Smooth muscle cell (in vitro differentiated cells): ENCODE measurements at regions not wholly inside any gene's neighbourhood (a gene's known extent, or its start where the extent isn't known, plus 50 kb on each side); places are given as distances from the start of the nearest gene placed in this dataset.

Experiments used
- DNase-seq: peaks from one replicate; lab custom pipeline; 2025; ENCODE audit not compliant: unreplicated experiment; lab: John Stamatoyannopoulos, UW
- H2AFZ ChIP-seq: fragments of 200-600 bp; sonication (generic); 2 replicates; pipeline ENCODE4 v1.6.0; 2016; ENCODE audit warnings: antibody characterized with exemption, low read depth, mild to moderate bottlenecking
- H3F3A ChIP-seq: fragments of 200-600 bp; sonication (generic); 2 replicates; pipeline ENCODE4 v1.6.0; 2017; ENCODE audit warnings: antibody characterized with exemption, low read depth
- H3K27ac ChIP-seq: fragments of 200-600 bp; sonication (generic); 2 replicates; pipeline ENCODE4 v1.5.1; 2016; ENCODE audit warnings: low read depth, mild to moderate bottlenecking
- H3K27me3 ChIP-seq: fragments of 200-600 bp; sonication (generic); 2 replicates; pipeline ENCODE4 v1.6.1; 2016; ENCODE audit warnings: low read depth, mild to moderate bottlenecking
- H3K36me3 ChIP-seq: fragments of 200-600 bp; sonication (generic); 2 replicates; pipeline ENCODE4 v1.5.1; 2016; ENCODE audit warnings: low read depth
- H3K4me1 ChIP-seq: fragments of 200-600 bp; sonication (generic); 2 replicates; pipeline ENCODE4 v1.5.1; 2016; ENCODE audit warnings: low read depth
- H3K4me2 ChIP-seq: fragments of 200-600 bp; sonication (generic); 2 replicates; pipeline ENCODE4 v1.6.0; 2016; ENCODE audit warnings: mild to moderate bottlenecking
- H3K4me3 ChIP-seq: fragments of 200-600 bp; sonication (generic); 2 replicates; pipeline ENCODE4 v1.5.1; 2016; ENCODE audit warnings: mild to moderate bottlenecking
- H3K79me2 ChIP-seq: fragments of 200-600 bp; sonication (generic); 2 replicates; pipeline ENCODE4 v1.6.0; 2016; ENCODE audit warnings: low read depth, mild to moderate bottlenecking
- H3K9ac ChIP-seq: fragments of 200-600 bp; sonication (generic); 2 replicates; pipeline ENCODE4 v1.6.0; 2016; ENCODE audit warnings: low read depth
- H3K9me3 ChIP-seq: fragments of 200-600 bp; sonication (generic); replicated peaks from 2 replicates; pipeline ENCODE4 v1.5.1; 2016; ENCODE audit warnings: low read depth
- H4K20me1 ChIP-seq: fragments of 200-600 bp; sonication (generic); 2 replicates; pipeline ENCODE4 v1.6.0; 2016; ENCODE audit warnings: low read depth
- CTCF ChIP-seq: fragments of 200-600 bp; sonication (generic); IDR thresholded peaks from 2 replicates; pipeline ENCODE4 v1.5.1; 2017; ENCODE audit warnings: borderline replicate concordance, mild to moderate bottlenecking, antibody characterized with exemption; ENCODE audit not compliant: insufficient read depth, poor library complexity, severe bottlenecking
- WGBS: methylation state at CpG from one replicate; pipeline ENCODE4 v1.1.7; 2016; ENCODE audit warnings: low lambda C conversion rate; 5-methylcytosine and 5-hydroxymethylcytosine counted together

DNA sequence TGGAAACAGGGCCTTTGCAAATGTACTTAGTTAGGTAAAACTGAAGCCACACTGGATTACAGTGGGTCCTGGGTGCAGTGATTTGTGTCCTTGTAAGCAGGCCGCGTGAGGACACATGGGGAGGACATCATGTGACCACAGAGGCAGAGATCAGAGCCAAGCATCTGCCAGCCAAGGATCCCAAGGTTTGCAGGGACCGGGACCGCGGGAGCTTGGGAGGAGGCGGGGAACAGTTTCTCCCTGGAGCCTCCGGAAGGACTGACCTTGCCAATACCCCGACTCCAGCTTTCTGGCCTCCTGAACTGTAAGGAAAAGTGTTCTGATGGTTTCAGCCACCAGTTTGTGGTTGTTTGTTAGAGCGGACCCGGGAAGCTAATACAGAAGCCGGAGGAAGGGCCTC, 500.9 kb downstream of the PREX1 start:
- H3K36me3 ChIP-seq, result no peaks in the 10 kb centered on the region
- H3K27ac ChIP-seq, result no peak overlapping the region
- no peak overlapping the region for H3K4me3 ChIP-seq
- 82% methylated on average over 11 of the region's 11 CpGs for WGBS
- H3K9me3 ChIP-seq, result no peaks in the 10 kb centered on the region
- no peak overlapping the region for H2AFZ ChIP-seq
- no peaks in the 10 kb centered on the region for H3F3A ChIP-seq
- H3K9ac ChIP-seq, result no peak overlapping the region
- H4K20me1 ChIP-seq, result no peaks in the 10 kb centered on the region
- TF ChIP-seq CTCF, result no peak
- DNase-seq, result no peak
- no peaks in the 10 kb centered on the region for H3K4me1 ChIP-seq
- no peaks in the 10 kb centered on the region for H3K79me2 ChIP-seq
- H3K4me2 ChIP-seq, result no peak overlapping the region
- no peaks in the 10 kb centered on the region for H3K27me3 ChIP-seq

GRCh38 chr20:48326434-48326691, 501.4 kb downstream of the PREX1 start:
- H3K9me3 ChIP-seq, result no peaks in the 10 kb centered on the region
- no peak overlapping the region for H3K4me2 ChIP-seq
- no peak overlapping the region for H3K9ac ChIP-seq
- DNase-seq, result no peak
- no peaks in the 10 kb centered on the region for H3F3A ChIP-seq
- no peaks in the 10 kb centered on the region for H3K36me3 ChIP-seq
- no peaks in the 10 kb centered on the region for H3K4me1 ChIP-seq
- H2AFZ ChIP-seq, result no peak overlapping the region
- WGBS, result 92% methylated on average over 4 of the region's 4 CpGs
- H3K27me3 ChIP-seq, result no peaks in the 10 kb centered on the region
- H3K27ac ChIP-seq, result no peak overlapping the region
- H3K79me2 ChIP-seq, result no peaks in the 10 kb centered on the region
- no peak overlapping the region for H3K4me3 ChIP-seq
- no peak for TF ChIP-seq CTCF
- H4K20me1 ChIP-seq, result no peaks in the 10 kb centered on the region

- H3K9me3 ChIP-seq, result no peaks in the 10 kb centered on the region
- H3K4me3 ChIP-seq, result no peak overlapping the region
- no peaks in the 10 kb centered on the region for H3K79me2 ChIP-seq
- H3K27me3 ChIP-seq, result no peaks in the 10 kb centered on the region
- H3K27ac ChIP-seq, result no peak overlapping the region
- no peak overlapping the region for H3K9ac ChIP-seq
- TF ChIP-seq CTCF, result no peak
- 93% methylated on average over 31 of the region's 31 CpGs for WGBS
- no peaks in the 10 kb centered on the region for H3K36me3 ChIP-seq
- H2AFZ ChIP-seq, result no peak overlapping the region
- H4K20me1 ChIP-seq, result no peaks in the 10 kb centered on the region
- no peaks in the 10 kb centered on the region for H3K4me1 ChIP-seq
- no peak overlapping the region for H3K4me2 ChIP-seq
- no peaks in the 10 kb centered on the region for H3F3A ChIP-seq
- DNase-seq, result no peak
Observed at GRCh38 chr20:48325656-48326433, 502.0 kb downstream of the PREX1 start.

DNA sequence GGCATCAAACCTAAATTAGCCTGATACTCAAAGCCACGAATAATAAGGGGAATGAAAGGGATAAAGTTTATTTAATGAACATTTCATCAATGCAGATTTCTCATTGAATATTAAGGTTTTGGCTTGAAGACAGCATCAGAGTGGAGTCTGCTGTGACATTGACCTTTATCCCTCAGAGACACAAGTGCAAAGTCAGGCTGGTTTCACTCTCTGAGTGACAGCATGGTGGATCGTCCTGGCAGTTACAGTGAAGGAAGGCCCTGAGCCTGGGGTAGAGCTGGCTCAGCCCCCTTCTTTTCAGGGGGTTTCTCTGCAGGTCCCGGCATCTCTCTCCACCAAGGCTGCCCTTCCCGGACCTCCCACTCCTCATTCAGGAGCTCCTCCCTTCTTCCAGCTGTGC, 503.1 kb downstream of the PREX1 start:
- no peak overlapping the region for H3K27ac ChIP-seq
- no peak for DNase-seq
- no peak overlapping the region for H3K9ac ChIP-seq
- no peak overlapping the region for H3K4me2 ChIP-seq
- no peak overlapping the region for H3K4me3 ChIP-seq
- no peaks in the 10 kb centered on the region for H3K9me3 ChIP-seq
- H3K79me2 ChIP-seq, result no peaks in the 10 kb centered on the region
- H3K4me1 ChIP-seq, result no peaks in the 10 kb centered on the region
- no peaks in the 10 kb centered on the region for H3F3A ChIP-seq
- H3K36me3 ChIP-seq, result no peaks in the 10 kb centered on the region
- H2AFZ ChIP-seq, result no peak overlapping the region
- WGBS, result 94% methylated on average over 4 of the region's 4 CpGs
- no peaks in the 10 kb centered on the region for H3K27me3 ChIP-seq
- no peak for TF ChIP-seq CTCF
- H4K20me1 ChIP-seq, result no peaks in the 10 kb centered on the region
